Progenitor cell of endocrine pancreas (in vitro differentiated cells): ENCODE measurements at regions not wholly inside any gene's neighbourhood (a gene's known extent, or its start where the extent isn't known, plus 50 kb on each side); places are given as distances from the start of the nearest gene placed in this dataset.
"Not testable (repeated sequence)": the region's sequence is repeated elsewhere in the genome, so short reads cannot be mapped to it uniquely, and the experiment has no call there.

Source experiments
- DNase-seq: peaks from one replicate; pipeline ENCODE4 v3.0.0; 2021; ENCODE audit warnings: low spot score; ENCODE audit not compliant: unreplicated experiment
- H3K27ac Mint-ChIP-seq: 2 replicates; pipeline ENCODE4 v1.8.0; 2021; ENCODE audit warnings: mild to moderate bottlenecking, moderate library complexity, mixed read lengths
- H3K27me3 Mint-ChIP-seq: 2 replicates; pipeline ENCODE4 v1.8.0; 2021; ENCODE audit warnings: mixed read lengths
- H3K36me3 Mint-ChIP-seq: 2 replicates; pipeline ENCODE4 v1.8.0; 2022; ENCODE audit warnings: mixed read lengths; ENCODE audit not compliant: insufficient read depth
- H3K4me1 Mint-ChIP-seq: 2 replicates; pipeline ENCODE4 v1.8.0; 2021; ENCODE audit warnings: low read depth, mixed read lengths
- H3K4me3 Mint-ChIP-seq: 2 replicates; pipeline ENCODE4 v1.8.0; 2021; ENCODE audit warnings: low read depth, mild to moderate bottlenecking, moderate library complexity, mixed read lengths
- H3K9me3 Mint-ChIP-seq: 2 replicates; pipeline ENCODE4 v1.8.0; 2021; ENCODE audit warnings: low read depth, mixed read lengths
- CTCF ChIP-seq: fragments of 200-600 bp; sonication (generic); IDR thresholded peaks from one replicate; pipeline ENCODE4 v1.5.0; 2021; ENCODE audit warnings: antibody characterized with exemption, mild to moderate bottlenecking; ENCODE audit not compliant: unreplicated experiment

GRCh38 chr11:29231991-29232390, 784.8 kb downstream of the KCNA4 start:
- H3K4me1 Mint-ChIP-seq, result no peaks in the 10 kb centered on the region
- DNase-seq, result no peak
- no peaks in the 10 kb centered on the region for H3K9me3 Mint-ChIP-seq
- H3K4me3 Mint-ChIP-seq, result no peak overlapping the region
- no peak overlapping the region for H3K27ac Mint-ChIP-seq
- no peak for TF ChIP-seq CTCF
- H3K36me3 Mint-ChIP-seq, result no peaks in the 10 kb centered on the region
- no peaks in the 10 kb centered on the region for H3K27me3 Mint-ChIP-seq

- no peak overlapping the region for H3K4me3 Mint-ChIP-seq
- DNase-seq, result no peak
- H3K9me3 Mint-ChIP-seq, result no peaks in the 10 kb centered on the region
- no peak for TF ChIP-seq CTCF
- H3K27ac Mint-ChIP-seq, result no peak overlapping the region
- H3K36me3 Mint-ChIP-seq, result no peaks in the 10 kb centered on the region
- no peaks in the 10 kb centered on the region for H3K4me1 Mint-ChIP-seq
- no peaks in the 10 kb centered on the region for H3K27me3 Mint-ChIP-seq
Measured at GRCh38 chr11:29231586-29231985, 785.2 kb downstream of the KCNA4 start.

GRCh38 chr11:29227811-29228210, 789.0 kb downstream of the KCNA4 start:
- no peak for TF ChIP-seq CTCF
- DNase-seq, result no peak
- Mint-ChIP-seq H3K9me3 (peaks cover 7% of the 10 kb centered on the region), H3K27me3 (no peaks in the 10 kb centered on the region), H3K27ac (no peak overlapping the region), H3K36me3 (no peaks in the 10 kb centered on the region), H3K4me3 (no peak overlapping the region), H3K4me1 (no peaks in the 10 kb centered on the region)

GRCh38 chr11:29224739-29225384, 792.0 kb downstream of the KCNA4 start:
- no peaks in the 10 kb centered on the region for H3K36me3 Mint-ChIP-seq
- peaks cover 22% of the 10 kb centered on the region for H3K9me3 Mint-ChIP-seq
- no peak overlapping the region for H3K4me3 Mint-ChIP-seq
- H3K4me1 Mint-ChIP-seq, result no peaks in the 10 kb centered on the region
- no peak for DNase-seq
- H3K27me3 Mint-ChIP-seq, result no peaks in the 10 kb centered on the region
- no peak overlapping the region for H3K27ac Mint-ChIP-seq
- TF ChIP-seq CTCF, result no peak

- not testable (repeated sequence) for H3K27ac Mint-ChIP-seq, H3K4me1 Mint-ChIP-seq, DNase-seq, H3K27me3 Mint-ChIP-seq, H3K36me3 Mint-ChIP-seq, H3K4me3 Mint-ChIP-seq
- peaks cover 24% of the 10 kb centered on the region for H3K9me3 Mint-ChIP-seq
Measured at GRCh38 chr11:29219531-29219930, 797.3 kb downstream of the KCNA4 start.

GRCh38 chr11:29217901-29218300, 798.9 kb downstream of the KCNA4 start:
- no peak for TF ChIP-seq CTCF
- no peak overlapping the region for H3K27ac Mint-ChIP-seq
- no peak overlapping the region for H3K4me3 Mint-ChIP-seq
- H3K4me1 Mint-ChIP-seq, result no peaks in the 10 kb centered on the region
- H3K9me3 Mint-ChIP-seq, result peaks cover 18% of the 10 kb centered on the region
- H3K27me3 Mint-ChIP-seq, result no peaks in the 10 kb centered on the region
- no peak for DNase-seq
- H3K36me3 Mint-ChIP-seq, result no peaks in the 10 kb centered on the region
